PC-3 (cell line): ENCODE measurements at regions not wholly inside any gene's neighbourhood (a gene's known extent, or its start where the extent isn't known, plus 50 kb on each side); places are given as distances from the start of the nearest gene placed in this dataset.

Experiments
- ATAC-seq: fragments of 200-7000 bp; cut with Tn5 transposase; 2 replicates; pipeline ENCODE4 v1.9.1; 2020; ENCODE audit warnings: mild to moderate bottlenecking, moderate library complexity
- BruUV-seq: library from RNA; stranded (reverse); fragments of 400-500 nt; replicated peaks from 2 replicates; lab custom pipeline; 2021; lab: Mats Ljungman, UMichigan
- CTCF ChIA-PET: fragments of 300-600 bp; sonication (Branson Sonifier 250); formaldehyde crosslinking; loops from one replicate; lab custom pipeline; 2022; ENCODE audit warnings: antibody characterized with exemption; lab: Charles Lee
- POLR2A ChIA-PET: fragments of 300-600 bp; sonication (Branson Sonifier 250); formaldehyde crosslinking; loops from one replicate; lab custom pipeline; 2022; ENCODE audit warnings: antibody characterized with exemption; ENCODE audit not compliant: unreplicated experiment; lab: Charles Lee
- DNase-seq: peaks from one replicate; pipeline ENCODE4 v3.0.0-alpha.2; 2015
- H2AFZ ChIP-seq: fragments of 300-600 bp; sonication (generic); 2 replicates; pipeline ENCODE4 v1.6.0; 2016; ENCODE audit warnings: antibody characterized with exemption, low read length
- H3F3A ChIP-seq: fragments of 300-600 bp; sonication (generic); one replicate; pipeline ENCODE4 v1.6.0; 2017; ENCODE audit warnings: antibody characterized with exemption, low read length, control low read depth, mild to moderate bottlenecking; ENCODE audit not compliant: unreplicated experiment
- H3K27ac ChIP-seq: fragments of 300-600 bp; sonication (generic); 2 replicates; pipeline ENCODE4 v1.5.1; 2016; ENCODE audit warnings: mild to moderate bottlenecking, low read length
- H3K27me3 ChIP-seq: fragments of 300-600 bp; sonication (generic); 2 replicates; pipeline ENCODE4 v1.6.1; 2016; ENCODE audit warnings: low read length, mixed read lengths
- H3K36me3 ChIP-seq: fragments of 300-600 bp; sonication (generic); 2 replicates; pipeline ENCODE4 v1.6.1; 2016; ENCODE audit warnings: low read depth, mixed run types, low read length, mixed read lengths
- H3K4me1 ChIP-seq: fragments of 300-600 bp; sonication (generic); 2 replicates; pipeline ENCODE4 v1.5.1; 2016; ENCODE audit warnings: low read length; ENCODE audit not compliant: insufficient read depth
- H3K4me2 ChIP-seq: fragments of 300-600 bp; sonication (generic); 2 replicates; pipeline ENCODE4 v1.6.0; 2016; ENCODE audit warnings: low read length
- H3K4me3 ChIP-seq: fragments of 300-600 bp; sonication (generic); 2 replicates; pipeline ENCODE4 v1.5.1; 2016; ENCODE audit warnings: mild to moderate bottlenecking, low read length, mixed read lengths
- H3K79me2 ChIP-seq: fragments of 300-600 bp; sonication (generic); 2 replicates; pipeline ENCODE4 v1.6.1; 2017; ENCODE audit warnings: low read length, mixed read lengths
- H3K9ac ChIP-seq: fragments of 300-600 bp; sonication (generic); 2 replicates; pipeline ENCODE4 v1.6.0; 2016; ENCODE audit warnings: mild to moderate bottlenecking, low read length
- H3K9me2 ChIP-seq: fragments of 300-600 bp; sonication (generic); replicated peaks from 2 replicates; pipeline ENCODE4 v1.6.1; 2016; ENCODE audit warnings: mixed run types, low read length, mixed read lengths
- H3K9me3 ChIP-seq: fragments of 300-600 bp; sonication (generic); 2 replicates; pipeline ENCODE4 v1.6.1; 2016; ENCODE audit warnings: low read length, mixed read lengths
- H4K20me1 ChIP-seq: fragments of 300-600 bp; sonication (generic); 2 replicates; pipeline ENCODE4 v1.6.1; 2016; ENCODE audit warnings: low read length, mixed read lengths
- EZH2 ChIP-seq: fragments of 300-600 bp; sonication (generic); IDR thresholded peaks from one replicate; pipeline ENCODE4 v1.6.1; 2017; ENCODE audit warnings: antibody characterized with exemption, mild to moderate bottlenecking, low read length; ENCODE audit not compliant: unreplicated experiment
- EZH2phosphoT487 ChIP-seq: fragments of 300-600 bp; sonication (generic); IDR thresholded peaks from 2 replicates; pipeline ENCODE4 v1.6.1; 2018; ENCODE audit warnings: mild to moderate bottlenecking, antibody characterized with exemption, low read length, borderline replicate concordance
- intact Hi-C: fragments of 100-400 bp; cut with micrococcal nuclease; formaldehyde crosslinking; loops from 2 replicates; pipeline ENCODE4 v1.9.0; 2023
- TF ChIP-seq, protein P1 (sequence below): fragments of 300-600 bp; sonication (generic); conservative IDR thresholded peaks from 2 replicates; pipeline ENCODE4 v1.5.1; 2017; ENCODE audit warnings: antibody characterized with exemption, low read depth, mild to moderate bottlenecking, low read length

DNA sequence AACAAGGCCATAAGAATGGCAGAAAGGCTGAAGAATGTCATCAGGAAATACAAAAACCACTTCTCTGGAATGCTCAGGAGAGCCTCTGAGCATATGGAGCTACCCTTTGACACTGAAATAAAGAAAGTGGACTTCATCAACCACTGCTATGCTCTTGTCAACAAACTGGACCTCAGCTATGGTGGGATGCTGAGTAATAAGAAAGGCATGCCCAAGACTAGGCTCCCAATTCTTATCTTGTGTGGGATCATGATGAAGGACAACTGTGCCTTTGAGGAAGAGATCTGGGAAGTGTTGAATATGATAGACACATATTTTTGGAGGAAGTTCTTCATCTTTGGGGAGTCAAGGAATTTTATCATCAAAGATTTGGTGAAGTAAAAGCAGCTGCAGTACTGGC, 86.9 kb upstream of the MAGEB16 start:
- ATAC-seq, result no peak
- no peaks in the 10 kb centered on the region for H3K27me3 ChIP-seq
- no peaks in the 10 kb centered on the region for H3F3A ChIP-seq
- no TSS peak for BruUV-seq
- no peaks in the 10 kb centered on the region for H3K9me3 ChIP-seq
- H3K27ac ChIP-seq, result no peak overlapping the region
- intact Hi-C loops, result no loop called here
- H3K4me1 ChIP-seq, result no peaks in the 10 kb centered on the region
- no peak overlapping the region for H3K4me2 ChIP-seq
- H3K79me2 ChIP-seq, result no peaks in the 10 kb centered on the region
- H3K4me3 ChIP-seq, result no peak overlapping the region
- ChIA-PET POLR2A (no interaction called here), CTCF (no interaction called here)
- H2AFZ ChIP-seq, result no peak overlapping the region
- TF ChIP-seq, protein P1, sequence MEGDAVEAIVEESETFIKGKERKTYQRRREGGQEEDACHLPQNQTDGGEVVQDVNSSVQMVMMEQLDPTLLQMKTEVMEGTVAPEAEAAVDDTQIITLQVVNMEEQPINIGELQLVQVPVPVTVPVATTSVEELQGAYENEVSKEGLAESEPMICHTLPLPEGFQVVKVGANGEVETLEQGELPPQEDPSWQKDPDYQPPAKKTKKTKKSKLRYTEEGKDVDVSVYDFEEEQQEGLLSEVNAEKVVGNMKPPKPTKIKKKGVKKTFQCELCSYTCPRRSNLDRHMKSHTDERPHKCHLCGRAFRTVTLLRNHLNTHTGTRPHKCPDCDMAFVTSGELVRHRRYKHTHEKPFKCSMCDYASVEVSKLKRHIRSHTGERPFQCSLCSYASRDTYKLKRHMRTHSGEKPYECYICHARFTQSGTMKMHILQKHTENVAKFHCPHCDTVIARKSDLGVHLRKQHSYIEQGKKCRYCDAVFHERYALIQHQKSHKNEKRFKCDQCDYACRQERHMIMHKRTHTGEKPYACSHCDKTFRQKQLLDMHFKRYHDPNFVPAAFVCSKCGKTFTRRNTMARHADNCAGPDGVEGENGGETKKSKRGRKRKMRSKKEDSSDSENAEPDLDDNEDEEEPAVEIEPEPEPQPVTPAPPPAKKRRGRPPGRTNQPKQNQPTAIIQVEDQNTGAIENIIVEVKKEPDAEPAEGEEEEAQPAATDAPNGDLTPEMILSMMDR, result no peak
- no peak for TF ChIP-seq EZH2
- no peak for TF ChIP-seq EZH2phosphoT487
- DNase-seq, result no peak
- H4K20me1 ChIP-seq, result no peaks in the 10 kb centered on the region
- H3K36me3 ChIP-seq, result no peaks in the 10 kb centered on the region
- no peak overlapping the region for H3K9ac ChIP-seq
- no peaks in the 10 kb centered on the region for H3K9me2 ChIP-seq

DNA sequence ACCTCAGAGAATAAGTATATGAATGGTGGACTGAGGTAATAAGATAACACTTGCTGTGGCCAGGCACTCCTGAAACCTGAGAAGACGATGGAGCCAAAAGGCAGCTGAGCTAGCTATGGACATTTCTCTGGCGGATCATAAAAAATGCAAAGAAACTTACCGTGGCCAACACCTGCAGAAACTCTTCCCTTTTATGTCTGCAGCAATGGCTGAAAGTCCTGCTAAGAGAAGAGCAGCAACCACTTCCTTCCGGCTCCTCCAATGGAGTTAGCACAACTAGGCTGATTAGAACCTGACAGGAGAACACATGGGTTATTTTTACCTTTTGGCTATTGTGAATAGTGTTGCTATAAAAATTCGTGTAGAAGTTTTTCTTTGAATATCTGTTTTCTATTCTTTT, 76.0 kb upstream of the MAGEB16 start:
- no peaks in the 10 kb centered on the region for H3K9me2 ChIP-seq
- no peaks in the 10 kb centered on the region for H4K20me1 ChIP-seq
- ChIA-PET POLR2A (no interaction called here), CTCF (no interaction called here)
- H3K4me2 ChIP-seq, result no peak overlapping the region
- no peak overlapping the region for H3K4me3 ChIP-seq
- intact Hi-C loops, result no loop called here
- no peaks in the 10 kb centered on the region for H3K9me3 ChIP-seq
- no peak for TF ChIP-seq EZH2
- TF ChIP-seq, protein P1, result no peak
- no peaks in the 10 kb centered on the region for H3K4me1 ChIP-seq
- no TSS peak for BruUV-seq
- H3K27ac ChIP-seq, result no peak overlapping the region
- no peak overlapping the region for H2AFZ ChIP-seq
- no peak for ATAC-seq
- no peaks in the 10 kb centered on the region for H3K27me3 ChIP-seq
- no peak overlapping the region for H3K9ac ChIP-seq
- no peaks in the 10 kb centered on the region for H3F3A ChIP-seq
- H3K79me2 ChIP-seq, result no peaks in the 10 kb centered on the region
- no peak for DNase-seq
- H3K36me3 ChIP-seq, result no peaks in the 10 kb centered on the region

DNA sequence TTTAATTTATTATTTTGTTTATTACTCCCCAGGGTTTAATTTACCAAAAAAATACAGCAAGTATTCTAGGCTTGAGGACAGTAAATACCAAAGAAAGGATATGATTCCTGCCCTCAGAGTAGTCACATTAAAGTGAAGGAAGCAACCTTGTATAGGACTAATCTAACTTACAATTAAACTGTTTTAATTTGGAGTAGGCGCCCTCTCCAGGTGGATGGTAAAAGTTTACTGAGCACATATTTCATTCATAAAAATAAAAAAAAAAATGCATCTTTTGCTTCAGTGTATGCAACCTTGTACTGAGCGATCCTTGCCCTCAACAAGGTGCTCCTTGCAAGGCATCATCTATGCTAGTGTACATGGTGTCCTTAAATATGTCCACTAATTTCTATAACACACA, 72.0 kb upstream of the MAGEB16 start:
- H3K9ac ChIP-seq, result no peak overlapping the region
- intact Hi-C loops, result no loop called here
- no peaks in the 10 kb centered on the region for H3K79me2 ChIP-seq
- H3K36me3 ChIP-seq, result no peaks in the 10 kb centered on the region
- DNase-seq, result peak; percentile 34
- no peaks in the 10 kb centered on the region for H4K20me1 ChIP-seq
- no peak for ATAC-seq
- H3K9me2 ChIP-seq, result no peaks in the 10 kb centered on the region
- no peaks in the 10 kb centered on the region for H3K9me3 ChIP-seq
- BruUV-seq, result no TSS peak
- H3K4me3 ChIP-seq, result no peak overlapping the region
- H3K4me2 ChIP-seq, result no peak overlapping the region
- H2AFZ ChIP-seq, result no peak overlapping the region
- H3K27me3 ChIP-seq, result no peaks in the 10 kb centered on the region
- H3K27ac ChIP-seq, result no peak overlapping the region
- H3K4me1 ChIP-seq, result no peaks in the 10 kb centered on the region
- ChIA-PET POLR2A (no interaction called here), CTCF (no interaction called here)
- TF ChIP-seq, protein P1, result peak; percentile 49
- no peak for TF ChIP-seq EZH2
- no peaks in the 10 kb centered on the region for H3F3A ChIP-seq
